ENCODE measurements at regions not wholly inside any gene's neighbourhood (a gene's known extent, or its start where the extent isn't known, plus 50 kb on each side); places are given as distances from the start of the nearest gene placed in this dataset.
"Not testable (repeated sequence)": the region's sequence is repeated elsewhere in the genome, so short reads cannot be mapped to it uniquely, and the experiment has no call there.

DNA sequence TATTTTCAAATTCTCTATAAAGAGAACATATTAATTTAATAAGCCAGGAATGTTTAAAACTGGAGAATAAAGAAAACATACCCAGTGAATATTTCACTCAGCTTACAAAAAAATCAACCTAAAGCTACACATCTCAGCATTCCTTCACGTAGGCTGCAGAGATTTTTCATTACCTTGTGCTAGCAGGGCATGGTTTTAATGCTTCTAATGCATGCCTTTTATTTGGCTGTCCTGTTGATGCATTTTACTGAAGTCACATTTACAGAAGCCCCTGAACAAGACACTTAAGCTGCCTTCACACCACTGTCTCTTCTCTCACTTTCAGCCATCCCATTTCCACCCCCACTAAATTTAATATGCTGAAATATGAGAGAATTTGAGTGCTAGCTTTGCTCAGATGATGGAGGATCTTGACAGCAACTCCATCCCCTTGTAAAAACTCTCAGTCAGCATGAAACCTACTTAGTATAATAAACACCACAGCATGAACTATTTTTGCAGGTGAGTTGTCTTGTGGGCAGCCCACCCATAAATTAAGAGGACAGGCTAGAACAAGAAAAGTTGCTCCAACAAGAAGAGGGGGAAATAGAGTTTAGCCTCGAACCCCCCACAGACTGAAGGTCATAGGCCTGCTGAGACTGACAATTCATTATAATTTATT is 159.4 kb downstream of the SIM1 start:
- TF ChIP-seq CTCF (IDR thresholded peaks at IDR 0.05) = no peak
- no peak overlapping the region for H3K4me3 ChIP-seq
- no peak overlapping the region for H3K27ac ChIP-seq
- DNase-seq (ENCODE audit: low spot score) = no peak

DNA sequence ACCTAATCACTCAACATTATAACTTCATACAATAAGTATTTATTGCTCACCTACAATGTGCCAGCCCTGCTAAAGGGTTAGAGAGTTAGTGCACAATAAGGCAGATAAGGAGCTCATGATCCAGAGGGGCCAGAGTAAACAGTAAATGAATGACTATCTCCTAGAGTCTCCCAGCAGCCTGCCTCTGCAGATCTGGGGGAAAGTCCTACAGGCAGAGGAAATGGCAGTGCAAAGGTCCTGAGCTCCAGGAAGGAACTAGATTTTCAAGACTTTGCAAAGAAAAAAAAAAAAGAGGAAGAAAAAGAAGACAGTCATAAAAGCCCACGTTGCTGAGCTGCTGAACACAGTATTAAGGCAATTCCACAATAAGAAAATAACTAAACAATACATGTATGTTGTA is 160.1 kb downstream of the SIM1 start:
- no peak overlapping the region for H3K4me3 ChIP-seq
- no peak for DNase-seq (ENCODE audit: low spot score)
- no peak overlapping the region for H3K27ac ChIP-seq
- no peak for TF ChIP-seq CTCF (IDR thresholded peaks at IDR 0.05)

DNA sequence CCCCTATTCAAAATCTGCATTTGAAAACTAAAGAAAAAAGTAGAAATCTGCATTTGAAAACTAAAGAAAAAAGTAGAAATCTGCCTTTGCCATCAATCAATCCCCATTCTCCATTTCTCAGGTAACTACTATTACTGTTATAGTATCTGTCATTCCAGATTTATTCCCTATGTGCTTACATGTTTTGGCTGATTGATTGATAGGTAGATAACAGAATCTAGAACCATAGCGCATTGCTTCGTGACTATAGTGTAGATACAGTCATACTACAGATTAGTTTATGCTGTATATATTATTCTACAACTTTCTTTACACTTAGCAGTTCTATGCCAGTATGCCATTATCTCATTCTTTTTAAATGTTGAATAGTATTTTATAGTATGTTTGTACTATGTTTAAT is 163.0 kb downstream of the SIM1 start:
- Histone ChIP-seq H3K27ac (no peak overlapping the region), H3K4me3 (no peak overlapping the region)
- no peak for TF ChIP-seq CTCF (IDR thresholded peaks at IDR 0.05)

DNA sequence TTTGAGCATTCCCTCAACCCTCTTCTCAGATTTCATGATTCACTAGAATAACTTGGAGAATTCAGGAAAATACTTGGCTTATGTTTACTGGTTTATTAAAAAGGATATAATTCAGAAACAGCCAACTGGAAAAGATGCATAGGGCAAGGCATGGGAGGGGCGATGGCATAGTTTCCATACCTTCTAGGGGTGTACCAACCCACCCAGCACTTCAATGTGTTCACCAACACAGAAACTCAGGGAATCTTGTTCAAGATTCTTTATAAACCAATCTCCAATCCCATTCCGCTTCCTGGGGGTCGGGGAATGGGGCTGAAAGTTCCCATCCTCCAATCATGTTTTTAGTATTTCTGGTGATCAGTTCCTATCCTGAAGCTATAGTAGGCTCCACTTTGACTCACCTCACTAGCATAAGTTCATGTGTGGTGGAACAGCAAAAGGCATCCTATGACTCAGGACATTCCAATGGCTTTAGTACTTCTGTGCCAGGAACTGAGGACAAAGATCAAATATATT is 164.4 kb downstream of the SIM1 start:
- no peak for DNase-seq (ENCODE audit: low spot score)
- TF ChIP-seq CTCF (IDR thresholded peaks at IDR 0.05) = no peak
- no peak overlapping the region for H3K4me3 ChIP-seq
- no peak overlapping the region for H3K27ac ChIP-seq

More for the DNA sequence above, 163.0 kb downstream of the SIM1 start:
- no peak for DNase-seq (ENCODE audit: low spot score)

- TF ChIP-seq CTCF (IDR thresholded peaks at IDR 0.05) = no peak
- H3K4me3 ChIP-seq = no peak overlapping the region
- no peak overlapping the region for H3K27ac ChIP-seq
- no peak for DNase-seq (ENCODE audit: low spot score)
These were observed 167.7 kb downstream of the SIM1 start for GRCh38 chr6:100296810-100297544.

GRCh38 chr6:100295172-100295571 is 169.5 kb downstream of the SIM1 start:
- not testable (repeated sequence) for DNase-seq (ENCODE audit: low spot score); H3K4me3 ChIP-seq; H3K27ac ChIP-seq

DNA sequence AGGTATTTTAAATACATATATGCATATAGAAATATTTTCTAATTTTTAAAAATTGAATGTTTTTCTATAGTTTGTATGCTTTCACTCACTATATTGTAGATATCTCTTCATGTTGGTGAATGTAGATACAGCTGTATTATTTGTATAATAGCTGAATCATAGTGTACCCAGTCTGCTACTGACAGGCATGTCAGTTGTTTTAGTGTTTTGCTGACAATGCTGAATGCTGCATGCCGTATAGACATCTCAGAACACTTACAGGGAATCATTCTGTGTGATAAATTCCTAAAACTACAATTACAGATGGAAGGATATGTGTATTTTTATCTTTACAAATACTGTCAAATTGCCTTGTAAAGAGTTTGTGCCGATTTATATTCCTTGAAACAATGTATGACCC is 175.4 kb downstream of the SIM1 start:
- no peak for TF ChIP-seq CTCF (IDR thresholded peaks at IDR 0.05)
- H3K4me3 ChIP-seq = no peak overlapping the region

More for the DNA sequence above, 175.4 kb downstream of the SIM1 start:
- no peak for DNase-seq (ENCODE audit: low spot score)
- no peak overlapping the region for H3K27ac ChIP-seq

Measured in coronary artery (tissue), 2 donors.